ENCODE measurements at regions not wholly inside any gene's neighbourhood (a gene's known extent, or its start where the extent isn't known, plus 50 kb on each side); places are given as distances from the start of the nearest gene placed in this dataset.

- ChIA-PET POLR2A (no interaction called here), CTCF (interaction anchor here (0.6 kb wide), 1 partner anchor 331 kb away, joined by 3 read pairs; no protein-coding TSS in a partner anchor)
These were observed 254.8 kb downstream of the MYCN start for GRCh38 chr2:16194931-16195680.

More at GRCh38 chr2:16194931-16195680, 254.8 kb downstream of the MYCN start:
- Histone ChIP-seq H3K9me3 (ENCODE audit: control insufficient read depth, insufficient read depth, low read depth, low read length) (no peaks in the 10 kb centered on the region), H3K4me1 (ENCODE audit: control insufficient read depth, insufficient read depth, low read length) (no peaks in the 10 kb centered on the region), H3K4me3 (ENCODE audit: low read depth, low read length) (no peak overlapping the region), H3K27ac (ENCODE audit: extremely low read depth, low read depth, low read length) (no peak overlapping the region), H3K36me3 (ENCODE audit: control insufficient read depth in 2 of 2, insufficient read depth in 1 of 2, low read length in 2 of 2) (no peaks in the 10 kb centered on the region)
- TF ChIP-seq ZNF292 (tag by site-specific recombination; IDR thresholded peaks at IDR 0.05; ENCODE audit: borderline replicate concordance, low read depth): no peak
- no peak for TF ChIP-seq ZNF776 (tag by site-specific recombination; IDR thresholded peaks at IDR 0.05; ENCODE audit: borderline replicate concordance)
- no peak for TF ChIP-seq ZNF76 (tag by site-specific recombination; IDR thresholded peaks at IDR 0.05; ENCODE audit: borderline replicate concordance, low read depth)
- no peak for TF ChIP-seq GLIS2 (tag by site-specific recombination; IDR thresholded peaks at IDR 0.05)
- TF ChIP-seq PRDM2 (tag by site-specific recombination; IDR thresholded peaks at IDR 0.05; ENCODE audit: borderline replicate concordance): no peak
- TF ChIP-seq ZNF398 (tag by site-specific recombination; IDR thresholded peaks at IDR 0.05): no peak
- no peak for TF ChIP-seq HIC1 (tag by site-specific recombination; IDR thresholded peaks at IDR 0.05)
- no peak for TF ChIP-seq ZNF645 (tag by site-specific recombination; IDR thresholded peaks at IDR 0.05)
- no peak for TF ChIP-seq ZNF549 (tag by site-specific recombination; IDR thresholded peaks at IDR 0.05)
- no peak for TF ChIP-seq ZNF544 (tag by site-specific recombination; IDR thresholded peaks at IDR 0.05)
- no peak for TF ChIP-seq ZBTB20 (tag by site-specific recombination; IDR thresholded peaks at IDR 0.05)
- no peak for TF ChIP-seq ZBTB6 (tag by site-specific recombination; IDR thresholded peaks at IDR 0.05)
- TF ChIP-seq ZNF830 (tag by site-specific recombination; IDR thresholded peaks at IDR 0.05; ENCODE audit: low read depth): no peak
- no peak for TF ChIP-seq GLIS1 (tag by site-specific recombination; IDR thresholded peaks at IDR 0.05)
- no peak for TF ChIP-seq ZNF366 (tag by site-specific recombination; conservative IDR thresholded peaks at IDR 0.05)
- TF ChIP-seq ZNF350 (tag by site-specific recombination; IDR thresholded peaks at IDR 0.05): no peak
- no peak for TF ChIP-seq ZNF133 (tag by site-specific recombination; IDR thresholded peaks at IDR 0.05)
- no peak for TF ChIP-seq TCF7L2 (IDR thresholded peaks at IDR 0.05; ENCODE audit: borderline replicate concordance, low read depth, low read length)
- TF ChIP-seq ZBTB1 (tag by site-specific recombination; IDR thresholded peaks at IDR 0.05): no peak
